ENCODE measurements at regions not wholly inside any gene's neighbourhood (a gene's known extent, or its start where the extent isn't known, plus 50 kb on each side); places are given as distances from the start of the nearest gene placed in this dataset.

DNA sequence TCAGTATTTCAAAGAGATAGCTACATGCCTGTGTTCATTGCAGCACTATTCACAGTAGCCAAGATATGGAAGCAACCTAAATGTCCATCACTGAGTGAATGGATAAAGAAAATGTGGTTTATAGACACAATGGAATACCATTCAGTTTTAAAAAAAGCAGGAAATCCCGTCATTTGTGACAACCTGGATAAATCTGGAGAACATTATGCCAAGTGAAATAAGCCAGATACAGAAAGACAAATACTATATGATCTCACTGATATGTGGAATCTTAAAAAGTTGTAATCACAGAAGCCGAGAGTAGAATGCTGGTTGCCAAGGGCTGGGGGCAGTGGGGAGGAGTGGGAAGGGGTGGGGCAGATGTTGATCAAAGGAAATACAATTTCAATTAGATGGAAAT, 235.8 kb upstream of the IGFBP3 start:
- TF ChIP-seq, protein P1, sequence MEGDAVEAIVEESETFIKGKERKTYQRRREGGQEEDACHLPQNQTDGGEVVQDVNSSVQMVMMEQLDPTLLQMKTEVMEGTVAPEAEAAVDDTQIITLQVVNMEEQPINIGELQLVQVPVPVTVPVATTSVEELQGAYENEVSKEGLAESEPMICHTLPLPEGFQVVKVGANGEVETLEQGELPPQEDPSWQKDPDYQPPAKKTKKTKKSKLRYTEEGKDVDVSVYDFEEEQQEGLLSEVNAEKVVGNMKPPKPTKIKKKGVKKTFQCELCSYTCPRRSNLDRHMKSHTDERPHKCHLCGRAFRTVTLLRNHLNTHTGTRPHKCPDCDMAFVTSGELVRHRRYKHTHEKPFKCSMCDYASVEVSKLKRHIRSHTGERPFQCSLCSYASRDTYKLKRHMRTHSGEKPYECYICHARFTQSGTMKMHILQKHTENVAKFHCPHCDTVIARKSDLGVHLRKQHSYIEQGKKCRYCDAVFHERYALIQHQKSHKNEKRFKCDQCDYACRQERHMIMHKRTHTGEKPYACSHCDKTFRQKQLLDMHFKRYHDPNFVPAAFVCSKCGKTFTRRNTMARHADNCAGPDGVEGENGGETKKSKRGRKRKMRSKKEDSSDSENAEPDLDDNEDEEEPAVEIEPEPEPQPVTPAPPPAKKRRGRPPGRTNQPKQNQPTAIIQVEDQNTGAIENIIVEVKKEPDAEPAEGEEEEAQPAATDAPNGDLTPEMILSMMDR (IDR thresholded peaks at IDR 0.05; ENCODE audit: insufficient read depth, missing control alignments), result no peak
- DNase-seq (ENCODE audit: insufficient read length, low spot score), result no peak
- FAIRE-seq, result no peak

DNA sequence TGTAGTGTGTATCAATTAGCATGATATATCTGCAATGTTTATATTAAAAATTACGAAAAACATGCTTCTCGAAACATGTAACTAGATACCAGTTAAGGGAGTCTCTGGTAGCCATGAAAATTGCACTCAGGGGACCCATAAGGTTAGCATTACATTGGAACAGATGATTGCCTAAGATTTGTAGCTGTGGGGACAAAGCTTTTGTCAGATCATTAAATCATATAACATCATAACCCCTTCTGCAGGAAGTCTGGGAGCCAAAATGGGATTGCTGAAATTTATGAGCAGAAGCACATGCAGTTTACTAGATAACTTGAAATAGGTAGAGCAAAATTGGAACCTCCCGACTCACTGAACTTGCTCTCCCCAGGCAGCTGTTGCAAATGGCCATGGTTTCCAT, 235.0 kb upstream of the IGFBP3 start:
- TF ChIP-seq, protein P1 (IDR thresholded peaks at IDR 0.05; ENCODE audit: insufficient read depth, missing control alignments), result no peak
- FAIRE-seq (no peak), DNase-seq (ENCODE audit: insufficient read length, low spot score) (no peak)

DNA sequence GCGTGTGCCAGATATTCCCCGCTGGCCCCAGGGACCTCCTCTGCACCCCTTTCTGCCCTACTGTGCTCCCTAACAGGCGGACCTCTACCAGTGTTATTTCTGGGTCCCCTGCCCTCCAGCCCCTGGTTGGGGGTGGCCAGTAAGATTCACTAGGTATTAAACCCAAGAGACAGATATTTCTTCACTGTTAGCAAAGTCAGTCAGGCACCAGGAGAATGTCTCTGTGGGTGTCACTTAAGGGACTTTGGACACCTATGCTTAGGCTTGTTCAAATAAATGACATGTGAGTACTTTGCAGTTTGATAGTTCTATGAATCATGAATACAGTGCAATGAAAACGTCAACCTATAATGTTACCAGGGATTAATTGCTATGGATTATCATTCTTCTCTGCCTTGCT, 234.3 kb upstream of the IGFBP3 start:
- DNase-seq (ENCODE audit: insufficient read length, low spot score) (no peak), FAIRE-seq (no peak)
- TF ChIP-seq, protein P1 (IDR thresholded peaks at IDR 0.05; ENCODE audit: insufficient read depth, missing control alignments), result no peak

DNA sequence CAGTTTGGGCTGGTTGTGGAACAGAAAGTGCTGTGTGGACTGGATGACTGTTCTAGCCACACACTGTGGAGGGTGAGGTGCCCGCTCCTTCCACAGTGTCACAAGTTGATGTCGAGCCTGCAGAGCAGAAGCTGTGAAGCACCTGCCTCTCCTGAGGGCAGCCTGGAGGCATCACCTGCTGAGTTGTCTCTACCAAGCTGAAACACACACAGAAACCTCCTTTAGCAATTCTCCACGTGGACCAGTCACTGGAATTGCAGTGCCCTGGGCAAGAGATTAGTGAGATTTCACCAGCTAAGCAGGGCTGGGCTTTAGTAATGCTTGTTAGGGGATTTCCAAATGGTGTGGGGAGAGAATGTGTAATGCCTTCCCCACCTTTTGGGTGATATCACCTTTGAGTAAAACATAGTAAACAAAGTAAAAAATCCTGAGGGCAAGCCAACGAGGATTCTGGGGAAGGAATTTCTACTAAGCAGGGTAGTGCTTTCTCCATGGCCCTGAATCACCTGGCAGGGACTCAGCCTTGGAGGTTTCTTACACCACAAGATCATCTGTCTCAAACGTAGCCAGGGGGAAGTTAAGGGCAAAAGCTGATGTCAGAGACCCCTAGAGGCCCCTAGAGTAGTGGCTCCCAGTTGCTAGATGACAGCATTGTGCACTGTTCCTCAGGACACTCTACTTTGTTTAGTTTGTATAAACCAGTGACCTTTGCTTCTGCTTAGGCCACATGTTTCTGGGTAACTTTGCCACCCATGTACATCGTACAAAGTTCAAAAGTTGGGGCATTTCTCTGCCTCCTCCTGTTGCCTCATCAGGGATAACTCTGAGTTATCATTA, 233.1 kb upstream of the IGFBP3 start:
- no peak for DNase-seq (ENCODE audit: insufficient read length, low spot score)
- TF ChIP-seq, protein P1 (IDR thresholded peaks at IDR 0.05; ENCODE audit: insufficient read depth, missing control alignments), result no peak
- no peak for FAIRE-seq

DNA sequence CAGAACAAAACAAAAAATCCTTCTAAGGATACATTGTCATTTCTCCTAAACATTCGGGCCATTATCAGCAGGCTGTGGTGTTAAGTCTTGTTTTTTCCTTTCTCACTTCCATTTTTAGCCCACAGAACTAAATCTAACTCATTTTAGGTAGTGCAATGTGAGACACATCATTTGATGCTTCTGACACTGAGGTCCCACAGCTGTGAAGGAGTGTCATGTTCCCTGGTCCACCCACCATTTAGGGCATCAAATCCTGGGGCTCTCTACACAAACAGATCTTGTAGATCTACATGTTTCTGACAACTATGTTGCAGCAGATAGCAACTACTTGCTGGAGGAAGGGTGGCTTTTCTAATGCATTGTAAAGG, 232.5 kb upstream of the IGFBP3 start:
- TF ChIP-seq, protein P1 (IDR thresholded peaks at IDR 0.05; ENCODE audit: insufficient read depth, missing control alignments), result no peak
- DNase-seq (ENCODE audit: insufficient read length, low spot score) (no peak), FAIRE-seq (no peak)

DNA sequence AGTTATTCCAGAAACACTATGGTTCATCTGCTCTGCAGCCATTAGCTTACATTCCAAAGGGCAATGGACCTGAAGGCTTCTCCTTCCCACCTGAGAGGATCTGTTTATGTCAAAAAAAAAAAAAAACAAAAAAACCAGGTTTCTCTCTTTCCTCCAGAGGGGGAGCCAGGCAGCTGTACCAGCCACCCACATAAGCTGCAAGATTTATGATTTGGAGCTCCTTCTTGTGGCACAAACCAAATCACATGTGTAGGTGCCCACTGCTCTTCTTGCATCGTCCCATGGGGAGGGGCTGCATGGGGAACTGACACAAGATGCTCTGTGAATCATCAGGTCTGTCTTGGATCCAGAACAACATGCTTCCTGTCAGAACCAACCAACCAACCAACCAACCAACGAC, 231.6 kb upstream of the IGFBP3 start:
- no peak for FAIRE-seq
- TF ChIP-seq, protein P1 (IDR thresholded peaks at IDR 0.05; ENCODE audit: insufficient read depth, missing control alignments), result no peak
- DNase-seq (ENCODE audit: insufficient read length, low spot score), result no peak

DNA sequence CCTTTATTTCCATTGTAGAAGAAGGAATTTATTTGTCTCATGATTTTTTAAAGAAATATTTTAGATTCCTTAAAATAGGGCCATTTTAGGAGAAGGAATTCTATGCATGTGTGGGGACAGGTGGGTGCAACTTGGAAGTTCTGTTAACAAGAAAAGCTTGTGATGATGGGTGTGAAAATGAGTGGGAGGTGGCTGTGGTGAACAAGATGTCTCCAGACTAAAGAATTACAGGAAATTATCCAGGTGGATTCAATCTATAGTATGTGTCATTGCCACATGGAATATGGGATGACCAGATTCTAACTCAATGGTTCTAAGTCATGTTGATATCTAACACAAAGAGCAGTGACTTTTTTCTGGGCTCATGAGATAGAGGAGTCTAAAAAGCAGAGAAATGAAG, 229.6 kb upstream of the IGFBP3 start:
- TF ChIP-seq, protein P1 (IDR thresholded peaks at IDR 0.05; ENCODE audit: insufficient read depth, missing control alignments), result no peak
- DNase-seq (ENCODE audit: insufficient read length, low spot score) (no peak), FAIRE-seq (no peak)
